HepG2 (cell line): ENCODE measurements at regions not wholly inside any gene's neighbourhood (a gene's known extent, or its start where the extent isn't known, plus 50 kb on each side); places are given as distances from the start of the nearest gene placed in this dataset.

Experiments used
- ATF1 ChIP-seq: IDR thresholded peaks from 2 replicates; pipeline ENCODE4 v1.6.1; 2016; ENCODE audit warnings: mild to moderate bottlenecking, control low read depth
- ZNF232 ChIP-seq: sonication (generic); formaldehyde crosslinking; IDR thresholded peaks from 2 replicates; pipeline ENCODE4 v1.4.0; 2020; ENCODE audit warnings: missing genetic modification reagents, borderline replicate concordance
- ZNF556 ChIP-seq: sonication (generic); formaldehyde crosslinking; IDR thresholded peaks from 2 replicates; pipeline ENCODE4 v1.4.0; 2020; ENCODE audit warnings: mild to moderate bottlenecking, missing genetic modification reagents, borderline replicate concordance
- TF ChIP-seq, protein P1 (sequence below): fragments of 450-650 bp; IDR thresholded peaks from 2 replicates; pipeline ENCODE4 v1.6.1; 2017; ENCODE audit warnings: mild to moderate bottlenecking

DNA sequence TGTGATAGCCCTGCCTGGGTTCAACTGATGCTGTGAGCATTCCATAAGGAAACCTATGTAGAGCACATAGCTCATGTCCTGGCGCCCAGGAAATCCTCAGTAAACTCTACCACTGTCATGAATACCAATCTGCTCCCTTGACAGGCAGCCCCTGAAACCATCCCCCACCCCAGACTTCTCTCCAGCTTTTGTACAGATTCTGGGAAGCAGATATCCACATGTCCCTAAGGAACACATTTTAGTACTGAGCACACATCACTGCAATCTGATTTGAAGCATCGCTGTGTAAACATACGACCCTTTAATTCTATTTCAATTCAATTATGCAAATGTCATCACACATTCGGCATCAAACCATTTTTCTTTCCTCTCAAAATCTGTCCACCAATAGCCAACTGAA, 89.5 kb upstream of the FSTL4 start:
- no peak for TF ChIP-seq ATF1 (CRISPR knock-in tag)
- TF ChIP-seq ZNF556 (CRISPR knock-in tag), result no peak
- TF ChIP-seq ZNF232 (CRISPR knock-in tag), result no peak
- TF ChIP-seq, protein P1, sequence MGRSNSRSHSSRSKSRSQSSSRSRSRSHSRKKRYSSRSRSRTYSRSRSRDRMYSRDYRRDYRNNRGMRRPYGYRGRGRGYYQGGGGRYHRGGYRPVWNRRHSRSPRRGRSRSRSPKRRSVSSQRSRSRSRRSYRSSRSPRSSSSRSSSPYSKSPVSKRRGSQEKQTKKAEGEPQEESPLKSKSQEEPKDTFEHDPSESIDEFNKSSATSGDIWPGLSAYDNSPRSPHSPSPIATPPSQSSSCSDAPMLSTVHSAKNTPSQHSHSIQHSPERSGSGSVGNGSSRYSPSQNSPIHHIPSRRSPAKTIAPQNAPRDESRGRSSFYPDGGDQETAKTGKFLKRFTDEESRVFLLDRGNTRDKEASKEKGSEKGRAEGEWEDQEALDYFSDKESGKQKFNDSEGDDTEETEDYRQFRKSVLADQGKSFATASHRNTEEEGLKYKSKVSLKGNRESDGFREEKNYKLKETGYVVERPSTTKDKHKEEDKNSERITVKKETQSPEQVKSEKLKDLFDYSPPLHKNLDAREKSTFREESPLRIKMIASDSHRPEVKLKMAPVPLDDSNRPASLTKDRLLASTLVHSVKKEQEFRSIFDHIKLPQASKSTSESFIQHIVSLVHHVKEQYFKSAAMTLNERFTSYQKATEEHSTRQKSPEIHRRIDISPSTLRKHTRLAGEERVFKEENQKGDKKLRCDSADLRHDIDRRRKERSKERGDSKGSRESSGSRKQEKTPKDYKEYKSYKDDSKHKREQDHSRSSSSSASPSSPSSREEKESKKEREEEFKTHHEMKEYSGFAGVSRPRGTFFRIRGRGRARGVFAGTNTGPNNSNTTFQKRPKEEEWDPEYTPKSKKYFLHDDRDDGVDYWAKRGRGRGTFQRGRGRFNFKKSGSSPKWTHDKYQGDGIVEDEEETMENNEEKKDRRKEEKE, result no peak
